ENCODE measurements at regions not wholly inside any gene's neighbourhood (a gene's known extent, or its start where the extent isn't known, plus 50 kb on each side); places are given as distances from the start of the nearest gene placed in this dataset.

- no peak overlapping the region for H2AFZ ChIP-seq (ENCODE audit: insufficient read depth, low read depth, low read length, poor library complexity, severe bottlenecking)
- intact Hi-C loops (cut with micrococcal nuclease), result no loop called here
- no peak overlapping the region for H3K4me3 ChIP-seq (ENCODE audit: control extremely low read depth in 1 of 5, extremely low read depth in 1 of 5, insufficient read depth in 1 of 5, low read depth in 2 of 5, low read length in 4 of 5)
- no peaks in the 10 kb centered on the region for H3K27me3 Mint-ChIP-seq
- peaks cover 0 to 5% (median 0%) of the 10 kb centered on the region in 3 donors for H3K9me3 ChIP-seq (ENCODE audit: control extremely low read depth in 1 of 3, control insufficient read depth in 2 of 3, insufficient read depth in 1 of 3, low read length in 2 of 3)
- H3K79me2 ChIP-seq (ENCODE audit: control insufficient read depth, insufficient read depth, low read length), result no peaks in the 10 kb centered on the region
- DNase-seq (no peak), ATAC-seq (ENCODE audit: low read depth) (no peak)
- H3K27ac ChIP-seq (ENCODE audit: low read length in 2 of 2), result no peak overlapping the region
- H3K36me3 ChIP-seq (replicated peaks in 1 of 2; ENCODE audit: control extremely low read depth in 1 of 2, control insufficient read depth in 1 of 2, extremely low read depth in 1 of 2, insufficient read depth in 2 of 2, low read length in 1 of 2), result no peaks in the 10 kb centered on the region
- H3K27ac Mint-ChIP-seq, result no peak overlapping the region
- TF ChIP-seq CTCF (IDR thresholded peaks at IDR 0.05), result no peak
- no peak for TF ChIP-seq EZH2 (IDR thresholded peaks at IDR 0.05; ENCODE audit: borderline replicate concordance, insufficient read depth, low read depth, low read length, poor library complexity, severe bottlenecking)
- ChIA-PET CTCF (no interaction called here), POLR2A (no interaction called here)
- H3K4me1 Mint-ChIP-seq, result no peaks in the 10 kb centered on the region
- no peak overlapping the region for H3K4me2 ChIP-seq (replicated peaks; ENCODE audit: low read depth, low read length, poor library complexity, severe bottlenecking)
- H3K4me3 Mint-ChIP-seq, result no peak overlapping the region
- H3K4me1 ChIP-seq (ENCODE audit: control insufficient read depth in 2 of 2, insufficient read depth in 2 of 2, low read length in 2 of 2), result no peaks in the 10 kb centered on the region
- H3K9me3 Mint-ChIP-seq (ENCODE audit: insufficient read depth), result no peaks in the 10 kb centered on the region
- WGBS (ENCODE audit: insufficient coverage), result 78% methylated on average over 5 of the region's 7 CpGs
- H3K9ac ChIP-seq (ENCODE audit: low read length), result no peak overlapping the region
- H4K20me1 ChIP-seq (ENCODE audit: control insufficient read depth, insufficient read depth, low read length, poor library complexity, severe bottlenecking), result no peaks in the 10 kb centered on the region
- no peaks in the 10 kb centered on the region for H3K27me3 ChIP-seq (replicated peaks in 1 of 4; ENCODE audit: control extremely low read depth in 1 of 4, control insufficient read depth in 3 of 4, insufficient read depth in 4 of 4, low read length in 3 of 4)
Observed at GRCh38 chr1:213683529-213683928, 304.2 kb upstream of the PROX1 start.

- H4K20me1 ChIP-seq (ENCODE audit: control insufficient read depth, insufficient read depth, low read length, poor library complexity, severe bottlenecking), result no peaks in the 10 kb centered on the region
- no peak overlapping the region for H3K4me2 ChIP-seq (replicated peaks; ENCODE audit: low read depth, low read length, poor library complexity, severe bottlenecking)
- TF ChIP-seq EZH2 (IDR thresholded peaks at IDR 0.05; ENCODE audit: borderline replicate concordance, insufficient read depth, low read depth, low read length, poor library complexity, severe bottlenecking) (no peak), CTCF (IDR thresholded peaks at IDR 0.05) (no peak)
- Mint-ChIP-seq H3K27ac (no peak overlapping the region), H3K4me3 (no peak overlapping the region), H3K27me3 (no peaks in the 10 kb centered on the region), H3K9me3 (ENCODE audit: insufficient read depth) (no peaks in the 10 kb centered on the region), H3K4me1 (no peaks in the 10 kb centered on the region)
- ATAC-seq (ENCODE audit: low read depth) (no peak), DNase-seq (no peak)
- no peaks in the 10 kb centered on the region for H3K36me3 ChIP-seq (replicated peaks in 1 of 2; ENCODE audit: control extremely low read depth in 1 of 2, control insufficient read depth in 1 of 2, extremely low read depth in 1 of 2, insufficient read depth in 2 of 2, low read length in 1 of 2)
- H3K27me3 ChIP-seq (replicated peaks in 1 of 4; ENCODE audit: control extremely low read depth in 1 of 4, control insufficient read depth in 3 of 4, insufficient read depth in 4 of 4, low read length in 3 of 4), result no peaks in the 10 kb centered on the region
- H2AFZ ChIP-seq (ENCODE audit: insufficient read depth, low read depth, low read length, poor library complexity, severe bottlenecking), result no peak overlapping the region
- H3K79me2 ChIP-seq (ENCODE audit: control insufficient read depth, insufficient read depth, low read length), result no peaks in the 10 kb centered on the region
- peaks cover 0 to 5% (median 0%) of the 10 kb centered on the region in 3 donors for H3K9me3 ChIP-seq (ENCODE audit: control extremely low read depth in 1 of 3, control insufficient read depth in 2 of 3, insufficient read depth in 1 of 3, low read length in 2 of 3)
- ChIA-PET POLR2A (no interaction called here), CTCF (no interaction called here)
- H3K9ac ChIP-seq (ENCODE audit: low read length), result no peak overlapping the region
- no peaks in the 10 kb centered on the region for H3K4me1 ChIP-seq (ENCODE audit: control insufficient read depth in 2 of 2, insufficient read depth in 2 of 2, low read length in 2 of 2)
- WGBS (ENCODE audit: insufficient coverage), result 97% methylated on average over 3 of the region's 3 CpGs
- intact Hi-C loops (cut with micrococcal nuclease), result no loop called here
- H3K27ac ChIP-seq (ENCODE audit: low read length in 2 of 2), result no peak overlapping the region
- H3K4me3 ChIP-seq (ENCODE audit: control extremely low read depth in 1 of 5, extremely low read depth in 1 of 5, insufficient read depth in 1 of 5, low read depth in 2 of 5, low read length in 4 of 5), result no peak overlapping the region
Observed at GRCh38 chr1:213684454-213684853, 303.3 kb upstream of the PROX1 start.

Data from B cell (primary cell).